HepG2 (cell line): ENCODE measurements at regions not wholly inside any gene's neighbourhood (a gene's known extent, or its start where the extent isn't known, plus 50 kb on each side); places are given as distances from the start of the nearest gene placed in this dataset.

ENCODE experiments used
- ATAC-seq: fragments of 200-7000 bp; cut with Tn5 transposase; 3 replicates; pipeline ENCODE4 v1.9.1; 2020; ENCODE audit warnings: mild to moderate bottlenecking, moderate library complexity
- BruUV-seq: library from RNA; stranded (reverse); fragments of 400-500 nt; replicated peaks from 2 replicates; lab custom pipeline; 2021; lab: Mats Ljungman, UMichigan
- CTCF ChIA-PET: fragments of 300-600 bp; formaldehyde crosslinking; extraction: SDS; loops from one replicate; lab custom pipeline; 2021; ENCODE audit warnings: low total read pairs, inconsistent platforms, low intra/inter-chr PET ratio; lab: Yijun Ruan, JAX
- POLR2A ChIA-PET: fragments of 350-600 bp; sonication (Branson Sonifier 250); formaldehyde crosslinking; loops from one replicate; lab custom pipeline; 2020; ENCODE audit warnings: antibody characterized with exemption, inconsistent platforms; lab: Yijun Ruan, JAX
- DNase-seq: peaks from one replicate; pipeline ENCODE4 v3.0.0-alpha.2; 2015; ENCODE audit warnings: low spot score
- FAIRE-seq: peaks from 3 replicates; lab custom pipeline; 2011; peaks lifted over from hg19 to GRCh38; lab: Jason Lieb, UNC
- H2AFZ ChIP-seq: one replicate; pipeline ENCODE4 v1.6.1; 2011; ENCODE audit warnings: low read length, inconsistent platforms
- H3K27ac ChIP-seq: fragments of 300-600 bp; 3 replicates; pipeline ENCODE4 v1.8.0; 2011; ENCODE audit warnings: mixed run types, mild to moderate bottlenecking, mixed read lengths, low read length, inconsistent platforms; ENCODE audit not compliant: insufficient read depth; ENCODE audit errors: extremely low read length
- H3K27me3 ChIP-seq, 2 experiments: fragments of 200-600 bp in 1 of 2; 2 replicates in 1 of 2; 3 replicates in 1 of 2; pipeline versions ENCODE4 v1.6.0 to v1.8.0; 2011; ENCODE audit warnings: low read length in 2 of 2, mild to moderate bottlenecking in 2 of 2, moderate library complexity in 2 of 2, inconsistent platforms in 1 of 2; ENCODE audit not compliant: insufficient read depth in 2 of 2, control insufficient read depth in 1 of 2
- H3K36me3 ChIP-seq, 2 experiments: fragments of 200-600 bp in 1 of 2; replicated peaks in 1 of 2; 2 replicates in 1 of 2; 3 replicates in 1 of 2; pipeline versions ENCODE4 v1.5.1 to v1.8.0; 2011; ENCODE audit warnings: low read length in 2 of 2, inconsistent platforms in 1 of 2; ENCODE audit not compliant: insufficient read depth in 2 of 2, control insufficient read depth in 1 of 2
- H3K4me1 ChIP-seq: 2 replicates; pipeline ENCODE4 v1.5.1; 2012; ENCODE audit warnings: low read length, inconsistent platforms; ENCODE audit not compliant: insufficient read depth
- H3K4me2 ChIP-seq: 2 replicates; pipeline ENCODE4 v1.6.0; 2011; ENCODE audit warnings: low read depth, low read length, inconsistent platforms
- H3K4me3 ChIP-seq, 3 experiments: fragments of 200-600 bp in 1 of 3; sonication (generic), shearing (Covaris generic) in 1 of 3; replicated peaks in 1 of 3; 2 replicates each; pipeline ENCODE4 v1.5.1; 2011 to 2016; ENCODE audit warnings: low read length in 3 of 3, inconsistent platforms in 2 of 3, low read depth in 2 of 3, mild to moderate bottlenecking in 2 of 3, control low read depth in 1 of 3, mixed read lengths in 1 of 3; ENCODE audit not compliant: insufficient read depth in 1 of 3
- H3K79me2 ChIP-seq: one replicate; pipeline ENCODE4 v1.6.1; 2011; ENCODE audit warnings: low read length, inconsistent platforms; ENCODE audit not compliant: insufficient read depth
- H3K9ac ChIP-seq: 2 replicates; pipeline ENCODE4 v1.6.0; 2011; ENCODE audit warnings: mild to moderate bottlenecking, low read depth, low read length, inconsistent platforms; ENCODE audit not compliant: insufficient read depth
- H3K9me3 ChIP-seq: 2 replicates; pipeline ENCODE4 v1.5.1; 2012; ENCODE audit warnings: mild to moderate bottlenecking, low read length
- H4K20me1 ChIP-seq: 2 replicates; pipeline ENCODE4 v1.6.0; 2011; ENCODE audit warnings: inconsistent platforms, mild to moderate bottlenecking, low read length, moderate library complexity; ENCODE audit not compliant: insufficient read depth
- ATRX ChIP-seq: sonication (generic); formaldehyde crosslinking; IDR thresholded peaks from 2 replicates; pipeline ENCODE4 v1.4.0; 2020; ENCODE audit warnings: missing genetic modification reagents, borderline replicate concordance
- HMG20A ChIP-seq: IDR thresholded peaks from 2 replicates; pipeline ENCODE4 v1.6.1; 2016; ENCODE audit warnings: borderline replicate concordance
- IKZF5 ChIP-seq: IDR thresholded peaks from 2 replicates; pipeline ENCODE4 v1.6.1; 2018; ENCODE audit warnings: missing genetic modification reagents, mild to moderate bottlenecking, missing compliant biosample characterization
- IRX3 ChIP-seq: sonication (generic); formaldehyde crosslinking; IDR thresholded peaks from 2 replicates; pipeline ENCODE4 v1.8.1; 2023; ENCODE audit warnings: mild to moderate bottlenecking, low read depth, missing genetic modification reagents, borderline replicate concordance
- JDP2 ChIP-seq: sonication (generic); formaldehyde crosslinking; IDR thresholded peaks from 2 replicates; pipeline ENCODE4 v1.8.1; 2022; ENCODE audit warnings: missing genetic modification reagents, borderline replicate concordance
- MEIS1 ChIP-seq: sonication (generic); formaldehyde crosslinking; IDR thresholded peaks from 2 replicates; pipeline ENCODE4 v1.9.0; 2021; ENCODE audit warnings: mild to moderate bottlenecking, missing genetic modification reagents, moderate library complexity, borderline replicate concordance
- POLR2G ChIP-seq: fragments of 200-400 bp; formaldehyde crosslinking; IDR thresholded peaks from 2 replicates; pipeline ENCODE4 v1.6.1; 2018; ENCODE audit warnings: mild to moderate bottlenecking, low read depth, low read length, moderate library complexity
- RFX1 ChIP-seq: fragments of 450-650 bp; IDR thresholded peaks from 2 replicates; pipeline ENCODE4 v1.6.1; 2017
- SAP130 ChIP-seq: IDR thresholded peaks from 2 replicates; pipeline ENCODE4 v1.6.1; 2016; ENCODE audit warnings: low read depth
- SMARCC2 ChIP-seq: fragments of 450-650 bp; IDR thresholded peaks from 2 replicates; pipeline ENCODE4 v1.6.1; 2017; ENCODE audit warnings: antibody characterized with exemption, mild to moderate bottlenecking
- ZNF101 ChIP-seq: sonication (generic); formaldehyde crosslinking; IDR thresholded peaks from 2 replicates; pipeline ENCODE4 v1.4.0; 2020; ENCODE audit warnings: mild to moderate bottlenecking, low read depth, missing genetic modification reagents, borderline replicate concordance
- ZNF3 ChIP-seq: IDR thresholded peaks from 2 replicates; pipeline ENCODE4 v1.7.0; 2017; ENCODE audit warnings: inconsistent platforms
- ZNF343 ChIP-seq: sonication (generic); formaldehyde crosslinking; IDR thresholded peaks from 2 replicates; pipeline ENCODE4 v1.4.0; 2020; ENCODE audit warnings: mild to moderate bottlenecking, missing genetic modification reagents
- ZNF580 ChIP-seq: IDR thresholded peaks from 2 replicates; pipeline ENCODE4 v1.6.1; 2016; ENCODE audit warnings: low read depth, borderline replicate concordance
- ZNF605 ChIP-seq: sonication (generic); formaldehyde crosslinking; IDR thresholded peaks from 2 replicates; pipeline ENCODE4 v1.8.0; 2022; ENCODE audit warnings: mild to moderate bottlenecking, missing genetic modification reagents
- ZNF609 ChIP-seq: sonication (generic); formaldehyde crosslinking; IDR thresholded peaks from 2 replicates; pipeline ENCODE4 v1.4.0; 2020; ENCODE audit warnings: mild to moderate bottlenecking, missing genetic modification reagents, borderline replicate concordance
- ZNF768 ChIP-seq: sonication (generic); formaldehyde crosslinking; IDR thresholded peaks from 2 replicates; pipeline ENCODE4 v1.4.0; 2020; ENCODE audit warnings: missing genetic modification reagents
- ZNF83 ChIP-seq: sonication (generic); formaldehyde crosslinking; IDR thresholded peaks from 2 replicates; pipeline ENCODE4 v1.4.0; 2020; ENCODE audit warnings: missing genetic modification reagents, mild to moderate bottlenecking, borderline replicate concordance
- ZSCAN31 ChIP-seq: sonication (generic); formaldehyde crosslinking; IDR thresholded peaks from 2 replicates; pipeline ENCODE4 v1.5.0; 2020; ENCODE audit warnings: low read depth, mild to moderate bottlenecking, missing genetic modification reagents
- WGBS: methylation state at CpG from one replicate; pipeline ENCODE4 v1.1.6; 2017; ENCODE audit warnings: low lambda C conversion rate; 5-methylcytosine and 5-hydroxymethylcytosine counted together
- in situ Hi-C: cut with HindIII; loops from 2 replicates; pipeline ENCODE4 v1.10.0; 2017; ENCODE audit warnings: low pct_unique_long_range_greater_than_20kb; ENCODE audit not compliant: extremely low pct_ligation_motif_present
- intact Hi-C: fragments of 100-400 bp; cut with micrococcal nuclease; formaldehyde crosslinking; loops from one replicate; pipeline ENCODE4 v1.10.0; 2022; ENCODE audit not compliant: unreplicated experiment

- no peaks in the 10 kb centered on the region for H3K27me3 ChIP-seq
- no peaks in the 10 kb centered on the region for H3K9me3 ChIP-seq
- no peaks in the 10 kb centered on the region for H4K20me1 ChIP-seq
- no peak for TF ChIP-seq IRX3 (CRISPR knock-in tag)
- TF ChIP-seq ZSCAN31 (CRISPR knock-in tag): no peak
- no peak for TF ChIP-seq ZNF580
- TF ChIP-seq ZNF609 (CRISPR knock-in tag): no peak
- TF ChIP-seq RFX1: no peak
- no peak for TF ChIP-seq ZNF605 (CRISPR knock-in tag)
- TF ChIP-seq HMG20A (CRISPR knock-in tag): no peak
- no peak for TF ChIP-seq ZNF101 (CRISPR knock-in tag)
- no peak for TF ChIP-seq MEIS1 (CRISPR knock-in tag)
- no peak for TF ChIP-seq ZNF83 (CRISPR knock-in tag)
- no peak for TF ChIP-seq ATRX (CRISPR knock-in tag)
- TF ChIP-seq ZNF343 (CRISPR knock-in tag): no peak
- TF ChIP-seq POLR2G: no peak
- TF ChIP-seq IKZF5: no peak
- no peak for TF ChIP-seq ZNF3 (CRISPR knock-in tag)
- no peak for TF ChIP-seq SAP130 (CRISPR knock-in tag)
- no peak for TF ChIP-seq JDP2 (CRISPR knock-in tag)
- no peak for TF ChIP-seq SMARCC2
- TF ChIP-seq ZNF768 (CRISPR knock-in tag): no peak
- H3K4me1 ChIP-seq: no peaks in the 10 kb centered on the region
- DNase-seq (no peak), FAIRE-seq (no peak), ATAC-seq (no peak)
- POLR2A ChIA-PET: no interaction called here
- CTCF ChIA-PET: no interaction called here
- H3K4me3 ChIP-seq: no peak overlapping the region
- 5% methylated on average over 4 of the region's 4 CpGs for WGBS
- H3K79me2 ChIP-seq: no peaks in the 10 kb centered on the region
- H3K9ac ChIP-seq: no peak overlapping the region
- H3K27ac ChIP-seq: no peak overlapping the region
- no peak overlapping the region for H3K4me2 ChIP-seq
- H2AFZ ChIP-seq: no peak overlapping the region
- intact Hi-C loops (no loop called here), in situ Hi-C loops (no loop called here)
- H3K36me3 ChIP-seq: no peaks in the 10 kb centered on the region
- BruUV-seq: no TSS peak
Observed at GRCh38 chr3:69560116-69560515, 174.2 kb upstream of the FRMD4B start.
